ENCODE measurements at regions not wholly inside any gene's neighbourhood (a gene's known extent, or its start where the extent isn't known, plus 50 kb on each side); places are given as distances from the start of the nearest gene placed in this dataset.

GRCh38 chr9:111113712-111114111 is 75.4 kb upstream of the LPAR1 start:
- WGBS, 2 donors: 82 to 87% methylated on average over 2 of the region's 2 CpGs
- no peak overlapping the region for H3K4me3 ChIP-seq (ENCODE audit: low read depth, poor library complexity, severe bottlenecking)
- DNase-seq (ENCODE audit: low spot score in 2 of 2): no peak
- intact Hi-C loops (cut with DNase I; ENCODE audit: low total_unique reads): no loop called here
- TF ChIP-seq CTCF (IDR thresholded peaks at IDR 0.05) (no peak), POLR2A (IDR thresholded peaks at IDR 0.05) (no peak)

DNA sequence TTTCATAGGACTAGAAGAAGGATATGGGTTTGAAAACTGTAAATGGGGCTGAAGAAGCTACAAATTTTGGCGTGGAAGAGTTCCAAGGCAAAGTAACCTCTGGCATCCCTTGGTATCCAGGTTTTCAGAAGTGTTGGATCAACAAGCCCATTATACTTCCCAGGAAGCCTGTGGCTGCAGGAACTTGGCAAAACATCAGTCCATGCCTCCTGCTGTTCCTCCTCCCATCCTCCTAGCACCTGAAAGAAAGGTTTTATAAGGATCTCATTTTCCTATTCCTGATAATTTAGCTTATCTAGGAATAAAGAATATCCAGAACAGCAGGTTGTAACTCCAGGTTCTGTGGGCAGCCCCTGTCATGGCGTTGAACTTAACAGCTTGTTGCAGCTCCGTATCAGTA is 72.5 kb upstream of the LPAR1 start:
- no peak for DNase-seq (ENCODE audit: low spot score in 2 of 2)
- intact Hi-C loops (cut with DNase I; ENCODE audit: low total_unique reads): no loop called here
- H3K4me3 ChIP-seq (ENCODE audit: low read depth, poor library complexity, severe bottlenecking): no peak overlapping the region
- TF ChIP-seq CTCF (IDR thresholded peaks at IDR 0.05): no peak
- TF ChIP-seq POLR2A (IDR thresholded peaks at IDR 0.05): no peak
- WGBS, 2 donors: 75 to 76% methylated on average over 3 of the region's 3 CpGs

GRCh38 chr9:111108946-111109345 is 70.7 kb upstream of the LPAR1 start:
- no peak overlapping the region for H3K4me3 ChIP-seq (ENCODE audit: low read depth, poor library complexity, severe bottlenecking)
- no peak for DNase-seq (ENCODE audit: low spot score in 2 of 2)
- WGBS, 2 donors: 65 to 82% methylated on average over 3 of the region's 3 CpGs
- intact Hi-C loops (cut with DNase I; ENCODE audit: low total_unique reads): no loop called here
- TF ChIP-seq POLR2A (IDR thresholded peaks at IDR 0.05) (no peak), CTCF (IDR thresholded peaks at IDR 0.05) (no peak)

GRCh38 chr9:111107141-111107540 is 68.9 kb upstream of the LPAR1 start:
- intact Hi-C loops (cut with DNase I; ENCODE audit: low total_unique reads): no loop called here
- H3K4me3 ChIP-seq (ENCODE audit: low read depth, poor library complexity, severe bottlenecking): no peak overlapping the region
- no peak for DNase-seq (ENCODE audit: low spot score in 2 of 2)
- WGBS, 2 donors: 87 to 93% methylated on average over 9 of the region's 9 CpGs
- TF ChIP-seq POLR2A (IDR thresholded peaks at IDR 0.05): no peak
- no peak for TF ChIP-seq CTCF (IDR thresholded peaks at IDR 0.05)

DNA sequence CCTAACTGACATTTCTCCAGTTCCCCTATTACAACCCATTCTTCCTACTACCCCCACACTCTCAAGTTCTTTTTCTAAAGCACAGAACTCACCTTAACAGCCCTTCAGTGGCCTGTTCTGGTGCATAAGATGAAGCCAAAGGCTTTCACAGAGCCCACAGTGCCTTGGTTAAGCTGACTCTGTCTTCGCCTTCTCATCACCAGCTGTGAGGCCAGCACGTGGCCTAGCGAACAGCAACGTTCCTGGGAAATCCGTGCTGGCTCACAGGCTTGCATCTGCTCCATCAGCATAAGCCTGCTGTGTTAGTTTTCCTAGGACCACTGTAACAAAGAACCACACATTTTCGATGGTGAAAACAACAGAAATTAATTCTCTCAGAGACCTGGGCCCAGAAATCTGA is 67.9 kb upstream of the LPAR1 start:
- no peak for TF ChIP-seq CTCF (IDR thresholded peaks at IDR 0.05)
- TF ChIP-seq POLR2A (IDR thresholded peaks at IDR 0.05): no peak
- WGBS, 2 donors: 79 to 87% methylated on average over 6 of the region's 6 CpGs

GRCh38 chr9:111102793-111103464 is 64.7 kb upstream of the LPAR1 start:
- no peak for DNase-seq (ENCODE audit: low spot score in 2 of 2)
- no peak for TF ChIP-seq POLR2A (IDR thresholded peaks at IDR 0.05)
- no peak for TF ChIP-seq CTCF (IDR thresholded peaks at IDR 0.05)
- intact Hi-C loops (cut with DNase I; ENCODE audit: low total_unique reads): no loop called here

More for the DNA sequence above, 67.9 kb upstream of the LPAR1 start:
- no peak for DNase-seq (ENCODE audit: low spot score in 2 of 2)
- intact Hi-C loops (cut with DNase I; ENCODE audit: low total_unique reads): no loop called here
- no peak overlapping the region for H3K4me3 ChIP-seq (ENCODE audit: low read depth, poor library complexity, severe bottlenecking)

More at GRCh38 chr9:111102793-111103464, 64.7 kb upstream of the LPAR1 start:
- 53% methylated on average over 4 of the region's 4 CpGs for WGBS, 2 donors
- H3K4me3 ChIP-seq (ENCODE audit: low read depth, poor library complexity, severe bottlenecking): no peak overlapping the region
